GM12892 (cell line): ENCODE measurements at regions not wholly inside any gene's neighbourhood (a gene's known extent, or its start where the extent isn't known, plus 50 kb on each side); places are given as distances from the start of the nearest gene placed in this dataset.

Source experiments
- POLR2A ChIP-seq: IDR thresholded peaks from 2 replicates; pipeline ENCODE4 v1.6.1; 2011; ENCODE audit warnings: low read depth, low read length, control low read depth
- POLR2AphosphoS5 ChIP-seq: IDR thresholded peaks from 2 replicates; pipeline ENCODE4 v1.6.1; 2011; ENCODE audit warnings: low read depth, low read length, control low read depth
- TAF1 ChIP-seq: IDR thresholded peaks from 2 replicates; pipeline ENCODE4 v1.6.1; 2011; ENCODE audit warnings: low read depth, mild to moderate bottlenecking, control low read depth, low read length, borderline replicate concordance

- TF ChIP-seq POLR2A (no peak), TAF1 (no peak), POLR2AphosphoS5 (no peak)
These were observed 224.3 kb downstream of the SOX9 start for GRCh38 chr17:72345088-72345487.
